SU-DHL-6 (cell line): ENCODE measurements at regions not wholly inside any gene's neighbourhood (a gene's known extent, or its start where the extent isn't known, plus 50 kb on each side); places are given as distances from the start of the nearest gene placed in this dataset.

Experiments
- H2AFZ ChIP-seq: fragments of 200-600 bp; sonication (generic); 2 replicates; pipeline ENCODE4 v1.6.1; 2014; ENCODE audit warnings: low read depth, mild to moderate bottlenecking, moderate library complexity, mixed read lengths, antibody characterized with exemption, low read length; ENCODE audit not compliant: severe bottlenecking
- H3F3A ChIP-seq: fragments of 200-600 bp; shearing (Covaris generic); 2 replicates; pipeline ENCODE4 v1.6.0; 2016; ENCODE audit warnings: antibody characterized with exemption, mild to moderate bottlenecking; ENCODE audit not compliant: insufficient read depth
- H3K27ac ChIP-seq: fragments of 200-600 bp; sonication (generic); 2 replicates; pipeline ENCODE4 v1.5.1; 2016; ENCODE audit warnings: low read depth, mild to moderate bottlenecking, low read length, moderate library complexity, mixed read lengths
- H3K27me3 ChIP-seq: fragments of 200-600 bp; sonication (generic), shearing (Covaris generic); 2 replicates; pipeline ENCODE4 v1.6.0; 2014; ENCODE audit warnings: mild to moderate bottlenecking, low read length
- H3K36me3 ChIP-seq: fragments of 200-600 bp; sonication (generic); 2 replicates; pipeline ENCODE4 v1.6.1; 2014; ENCODE audit warnings: mild to moderate bottlenecking, low read length, mixed read lengths
- H3K4me2 ChIP-seq: fragments of 300-600, 200-600 bp; shearing (Covaris generic), sonication (generic); 2 replicates; pipeline ENCODE4 v1.6.0; 2014; ENCODE audit warnings: low read length, low read depth, mild to moderate bottlenecking; ENCODE audit not compliant: poor library complexity, severe bottlenecking
- H3K4me3 ChIP-seq: fragments of 200-600 bp; sonication (generic); 2 replicates; pipeline ENCODE4 v1.5.1; 2014; ENCODE audit warnings: antibody characterized with exemption, low read length, mild to moderate bottlenecking, mixed read lengths; ENCODE audit not compliant: insufficient read depth, poor library complexity, severe bottlenecking
- H3K79me2 ChIP-seq: fragments of 200-600 bp; sonication (generic); 2 replicates; pipeline ENCODE4 v1.6.1; 2014; ENCODE audit warnings: mild to moderate bottlenecking, low read length, moderate library complexity; ENCODE audit not compliant: insufficient read depth
- H3K9ac ChIP-seq: fragments of 200-600 bp; sonication (generic); 2 replicates; pipeline ENCODE4 v1.7.0; 2014; ENCODE audit warnings: mild to moderate bottlenecking, low read length
- H3K9me2 ChIP-seq: fragments of 200-600 bp; sonication (generic); replicated peaks from 2 replicates; pipeline ENCODE4 v1.6.1; 2014; ENCODE audit warnings: low read length; ENCODE audit not compliant: insufficient read depth
- H3K9me3 ChIP-seq: fragments of 200-600 bp; sonication (generic); 2 replicates; pipeline ENCODE4 v1.6.1; 2014; ENCODE audit warnings: low read length, mixed read lengths; ENCODE audit not compliant: insufficient read depth
- H4K20me1 ChIP-seq: fragments of 200-600 bp; sonication (generic); 2 replicates; pipeline ENCODE4 v1.6.1; 2014; ENCODE audit warnings: low read depth, mild to moderate bottlenecking, antibody characterized with exemption, low read length, moderate library complexity, mixed read lengths
- CTCF ChIP-seq: fragments of 200-600 bp; sonication (generic); IDR thresholded peaks from one replicate; pipeline ENCODE4 v1.5.1; 2017; ENCODE audit warnings: antibody characterized with exemption, mild to moderate bottlenecking, low read length, moderate library complexity; ENCODE audit not compliant: insufficient read depth, poor library complexity, severe bottlenecking
- EZH2phosphoT487 ChIP-seq: fragments of 200-600 bp; sonication (generic), shearing (Covaris generic); conservative IDR thresholded peaks from 2 replicates; pipeline ENCODE4 v1.6.1; 2018; ENCODE audit warnings: mild to moderate bottlenecking, antibody characterized with exemption, low read length, moderate library complexity, mixed read lengths

DNA sequence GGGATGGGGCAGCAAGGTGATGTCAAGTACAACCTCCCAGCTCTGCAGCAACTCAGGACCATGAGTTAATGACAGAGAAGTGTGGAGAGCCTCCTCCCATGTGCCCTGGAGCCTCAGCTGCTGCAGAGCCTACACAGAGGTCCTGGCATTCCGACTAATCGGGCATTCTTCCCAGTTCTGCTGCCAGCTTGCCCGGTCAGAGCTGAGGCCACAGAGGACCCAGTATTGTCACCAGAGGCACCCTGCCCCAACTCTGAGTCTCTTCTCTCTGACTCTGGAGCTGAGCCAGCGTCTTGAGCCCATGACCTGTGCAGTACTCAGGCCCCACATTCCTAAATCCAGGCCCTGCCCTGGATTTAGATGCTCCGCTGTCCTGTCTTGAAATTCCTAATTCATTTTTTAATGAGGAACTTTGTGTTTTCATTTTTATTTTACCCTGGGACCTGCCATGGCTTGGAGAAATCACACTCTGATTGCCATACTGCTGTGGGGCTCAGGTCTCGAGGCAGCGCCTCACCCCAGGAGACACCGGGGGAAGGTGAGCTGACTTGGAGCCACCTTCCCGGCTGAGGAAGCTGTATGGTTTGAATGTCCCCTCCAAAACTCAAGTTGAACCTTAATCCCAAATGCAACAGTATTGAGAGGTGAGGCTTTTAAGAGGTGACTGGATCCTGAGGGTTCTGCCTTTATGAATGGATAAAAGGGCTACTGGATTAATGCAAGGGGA, 144.9 kb upstream of the ZNF507 start:
- Histone ChIP-seq H3F3A (no peaks in the 10 kb centered on the region), H3K9me3 (no peaks in the 10 kb centered on the region), H2AFZ (no peak overlapping the region), H3K9ac (no peak overlapping the region), H3K27ac (no peak overlapping the region), H3K9me2 (no peaks in the 10 kb centered on the region), H3K36me3 (no peaks in the 10 kb centered on the region), H3K27me3 (no peaks in the 10 kb centered on the region), H3K79me2 (no peaks in the 10 kb centered on the region), H4K20me1 (no peaks in the 10 kb centered on the region), H3K4me3 (no peak overlapping the region), H3K4me2 (no peak overlapping the region)
- TF ChIP-seq CTCF (no peak), EZH2phosphoT487 (no peak)

DNA sequence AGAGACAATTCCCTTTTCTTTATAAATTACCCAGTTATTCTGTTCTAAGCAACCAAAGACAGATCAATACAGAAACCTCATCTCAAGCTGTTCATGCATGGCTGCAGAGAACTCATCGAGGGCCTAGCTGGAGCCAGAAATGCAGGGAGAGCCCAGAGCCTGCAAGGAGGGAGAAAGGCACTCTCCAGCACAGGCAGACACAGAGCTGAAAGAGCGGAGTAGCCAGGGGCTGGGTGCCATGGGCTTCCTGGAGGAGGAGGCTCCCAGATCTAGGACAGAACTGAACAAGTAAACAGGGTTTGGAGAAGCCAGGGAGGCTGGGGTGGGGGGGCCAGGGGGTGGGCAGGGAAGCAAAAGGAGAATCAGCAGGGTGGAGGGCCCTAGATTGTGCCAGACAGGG, 144.2 kb upstream of the ZNF507 start:
- no peaks in the 10 kb centered on the region for H4K20me1 ChIP-seq
- no peaks in the 10 kb centered on the region for H3K9me2 ChIP-seq
- no peak overlapping the region for H3K4me3 ChIP-seq
- H3K27me3 ChIP-seq, result no peaks in the 10 kb centered on the region
- H3K79me2 ChIP-seq, result no peaks in the 10 kb centered on the region
- H3K9me3 ChIP-seq, result no peaks in the 10 kb centered on the region
- H2AFZ ChIP-seq, result no peak overlapping the region
- TF ChIP-seq EZH2phosphoT487, result no peak
- no peak for TF ChIP-seq CTCF
- H3K36me3 ChIP-seq, result no peaks in the 10 kb centered on the region
- H3K27ac ChIP-seq, result no peak overlapping the region
- no peaks in the 10 kb centered on the region for H3F3A ChIP-seq
- H3K9ac ChIP-seq, result no peak overlapping the region
- no peak overlapping the region for H3K4me2 ChIP-seq

GRCh38 chr19:32201636-32202051, 143.8 kb upstream of the ZNF507 start:
- H4K20me1 ChIP-seq, result no peaks in the 10 kb centered on the region

More at GRCh38 chr19:32201636-32202051, 143.8 kb upstream of the ZNF507 start:
- H3K9me2 ChIP-seq, result no peaks in the 10 kb centered on the region
- no peaks in the 10 kb centered on the region for H3K9me3 ChIP-seq
- H3K4me2 ChIP-seq, result no peak overlapping the region
- TF ChIP-seq EZH2phosphoT487 (no peak), CTCF (no peak)
- H3K9ac ChIP-seq, result no peak overlapping the region
- no peaks in the 10 kb centered on the region for H3F3A ChIP-seq
- no peaks in the 10 kb centered on the region for H3K36me3 ChIP-seq
- no peaks in the 10 kb centered on the region for H3K27me3 ChIP-seq
- no peaks in the 10 kb centered on the region for H3K79me2 ChIP-seq
- H2AFZ ChIP-seq, result no peak overlapping the region
- no peak overlapping the region for H3K4me3 ChIP-seq
- no peak overlapping the region for H3K27ac ChIP-seq
